GM21381 (cell line): ENCODE measurements at regions not wholly inside any gene's neighbourhood (a gene's known extent, or its start where the extent isn't known, plus 50 kb on each side); places are given as distances from the start of the nearest gene placed in this dataset.
A peak's percentile ranks its signal among the peaks of the same experiment; 100 is the strongest.
"Not testable (repeated sequence)": the region's sequence is repeated elsewhere in the genome, so short reads cannot be mapped to it uniquely, and the experiment has no call there.

Source experiments
- ATAC-seq: cut with Tn5 transposase; IDR thresholded peaks from one replicate; pipeline ENCODE4 v1.9.1; 2021; ENCODE audit warnings: mild to moderate bottlenecking, moderate library complexity; ENCODE audit not compliant: unreplicated experiment

DNA sequence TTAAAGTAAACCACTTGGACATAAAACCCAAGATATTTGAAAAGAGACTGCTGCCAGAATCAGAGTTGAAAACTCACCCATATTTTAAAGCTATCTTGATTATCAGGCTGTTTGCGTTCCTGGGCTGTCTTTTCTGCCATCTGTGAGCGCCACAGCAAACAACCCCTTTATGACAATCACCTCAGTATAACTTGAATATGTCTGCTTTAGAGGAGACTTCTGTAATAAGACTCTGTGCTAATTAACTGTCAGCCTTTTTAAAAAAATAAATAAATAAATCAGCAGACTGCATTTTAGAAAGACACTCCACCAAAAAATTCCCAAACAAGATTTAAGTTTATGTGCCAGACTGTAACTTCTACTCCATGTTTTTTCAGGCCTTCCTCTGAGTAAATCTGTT, 375.7 kb upstream of the CCNH start:
- no peak for ATAC-seq

DNA sequence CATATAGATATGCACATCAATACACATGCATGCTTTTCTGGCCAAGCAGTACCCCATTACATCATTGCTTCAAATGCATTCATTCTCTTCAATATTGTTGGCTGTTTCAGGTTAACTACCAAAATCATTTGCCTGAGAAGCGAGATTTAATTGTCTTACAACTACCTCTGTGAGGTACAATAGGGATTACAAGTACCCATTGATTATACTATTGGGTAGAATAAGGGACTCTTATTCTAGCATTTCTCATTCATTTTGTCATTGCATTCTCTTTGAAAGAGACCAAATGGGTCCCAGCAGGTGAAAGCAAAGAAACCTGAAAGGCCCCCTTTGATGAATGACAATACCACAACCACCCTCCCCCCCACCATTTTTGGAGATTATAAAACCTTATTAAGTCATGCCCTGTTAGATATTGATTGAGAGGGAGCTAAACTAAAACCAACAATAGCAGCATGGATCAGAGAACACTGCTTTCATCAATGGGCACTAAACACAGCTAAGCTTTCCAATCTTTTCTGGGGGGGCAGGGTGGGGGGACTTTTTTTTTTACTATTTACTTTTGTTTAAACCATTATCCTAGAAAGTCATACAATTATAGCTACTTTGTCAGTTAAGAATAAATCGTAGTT, 375.0 kb upstream of the CCNH start:
- no peak for ATAC-seq

DNA sequence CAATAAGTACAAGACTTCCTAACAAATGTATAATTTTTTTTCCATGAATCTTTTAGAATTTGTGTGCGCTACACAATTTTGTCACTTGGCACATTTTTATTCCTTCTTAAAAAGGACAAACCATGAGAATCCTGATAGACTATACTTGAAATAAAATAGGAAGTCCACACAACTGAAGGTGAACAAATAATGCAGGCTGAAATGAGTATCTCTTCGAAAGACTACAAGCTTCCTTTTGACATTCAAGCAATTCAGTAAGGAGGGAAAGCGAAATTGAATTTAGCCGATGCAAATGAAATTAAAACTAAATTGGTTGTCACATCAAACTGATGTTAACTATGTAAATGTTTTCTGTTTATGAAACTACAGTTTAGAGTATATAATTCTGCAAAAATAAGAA, 374.4 kb upstream of the CCNH start:
- no peak for ATAC-seq

DNA sequence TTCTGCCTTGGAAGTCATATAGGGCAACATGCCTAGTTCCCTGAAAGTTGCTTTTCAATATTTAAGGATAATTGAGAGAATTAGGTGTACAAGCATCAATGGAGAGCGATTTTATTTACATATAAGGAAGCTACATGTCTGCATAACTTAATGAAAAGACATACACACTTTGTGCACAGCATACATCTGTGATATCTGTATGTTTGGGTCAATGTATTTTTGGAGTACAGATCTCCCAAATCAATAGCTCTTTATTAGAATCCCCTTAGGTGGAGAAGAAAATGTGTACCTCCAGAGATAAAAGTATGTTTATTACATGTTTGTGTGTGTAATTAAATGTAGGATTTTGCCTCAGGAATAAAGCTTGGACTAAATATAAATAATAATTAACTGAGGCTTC, 373.7 kb upstream of the CCNH start:
- ATAC-seq: no peak

DNA sequence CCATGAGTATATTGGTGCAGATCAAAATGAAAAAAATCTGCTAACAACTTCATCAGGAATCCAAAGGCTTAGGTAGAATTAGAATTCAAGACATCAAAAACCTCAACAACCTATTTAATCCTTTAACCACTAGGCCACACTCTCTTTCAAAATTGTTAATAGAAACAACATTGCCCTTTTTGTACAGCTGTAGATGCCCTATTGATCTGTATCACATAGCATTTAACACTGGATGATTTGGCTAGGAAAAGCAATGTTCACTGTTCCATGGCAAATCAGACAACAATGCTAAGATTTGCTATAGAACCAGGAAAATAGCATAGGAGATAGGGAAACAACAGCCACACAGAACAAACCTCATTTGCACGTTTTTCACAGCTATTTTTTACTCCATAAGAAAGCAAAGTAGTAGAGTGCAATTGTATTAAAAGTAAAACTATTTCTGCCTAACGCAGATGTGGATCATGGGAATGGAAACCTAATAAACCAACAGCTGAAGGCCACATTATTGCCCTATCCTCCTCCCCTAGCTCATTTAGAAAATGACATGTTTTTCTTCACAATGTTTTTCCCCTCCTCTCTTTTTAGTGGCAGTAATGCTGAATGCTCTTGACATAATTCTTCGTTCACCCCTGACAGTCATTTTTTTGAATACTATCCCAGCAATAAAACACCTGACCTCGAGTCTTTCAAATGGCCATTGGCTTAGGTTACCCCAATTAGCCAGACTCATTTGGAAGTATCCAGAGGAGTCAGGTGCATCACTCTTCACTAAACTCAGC, 373.0 kb upstream of the CCNH start:
- no peak for ATAC-seq

DNA sequence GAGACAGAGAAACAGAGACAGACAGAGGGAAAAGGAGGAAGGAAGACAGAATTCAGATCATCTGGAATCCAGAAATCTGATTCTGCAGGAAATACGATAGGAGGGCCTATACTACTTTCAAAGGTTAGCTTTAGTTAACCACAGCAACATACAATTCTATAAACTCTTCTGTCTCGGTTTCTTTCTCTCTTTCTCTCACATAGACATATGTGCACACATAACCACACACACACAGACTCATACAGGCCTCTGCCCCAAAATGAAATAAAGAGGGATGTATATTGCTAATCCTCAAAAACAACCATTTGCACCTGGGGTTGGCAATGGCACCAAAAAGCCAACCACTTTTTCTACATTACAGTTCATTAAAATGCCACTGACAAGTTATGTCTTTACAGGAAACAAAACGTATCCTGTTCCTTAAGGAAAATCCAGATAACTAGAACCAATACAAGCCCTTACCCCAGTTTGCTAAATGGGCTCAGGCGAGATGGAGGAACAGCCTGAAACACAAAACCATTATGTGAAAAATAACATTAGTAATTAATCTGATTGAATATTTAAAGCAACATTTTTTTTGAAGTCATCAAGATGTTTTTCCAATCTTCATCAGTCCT, 372.3 kb upstream of the CCNH start:
- ATAC-seq: no peak

DNA sequence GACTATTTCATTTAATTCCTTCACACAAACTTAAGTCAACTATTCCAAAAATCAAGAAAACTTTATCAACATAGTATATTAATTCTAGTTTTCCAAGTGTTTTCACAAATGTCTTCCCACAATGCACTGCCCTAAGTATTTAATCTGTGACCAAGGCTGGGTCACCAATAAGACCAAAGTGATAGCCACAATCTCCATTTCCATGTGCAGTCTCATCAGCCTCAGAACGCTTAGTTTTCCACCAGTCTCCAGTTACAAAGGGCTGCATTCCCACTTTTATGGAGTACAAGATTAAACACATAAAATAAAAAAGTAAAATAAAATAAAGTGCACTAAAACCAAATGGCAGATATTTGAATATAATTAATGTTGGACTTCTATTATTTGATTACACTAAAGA, 371.6 kb upstream of the CCNH start:
- no peak for ATAC-seq

DNA sequence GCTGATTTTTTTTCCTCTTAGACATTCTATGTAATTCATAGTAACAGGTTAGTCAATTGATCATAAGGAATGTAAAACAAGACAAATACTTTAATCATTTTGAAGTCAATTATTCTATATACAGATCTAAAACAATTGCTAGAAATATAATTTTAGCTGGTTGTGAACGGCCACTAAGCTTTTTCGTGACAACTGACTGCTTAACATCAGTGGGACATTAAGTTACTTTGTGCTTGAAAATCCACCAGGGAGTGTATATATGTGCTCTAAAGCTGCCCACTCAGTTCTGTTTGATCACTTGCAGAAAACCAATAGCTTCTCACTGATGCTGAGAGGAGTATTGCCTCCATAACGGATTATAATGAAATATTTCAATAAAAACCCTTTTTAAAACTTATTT, 370.2 kb upstream of the CCNH start:
- ATAC-seq: no peak

DNA sequence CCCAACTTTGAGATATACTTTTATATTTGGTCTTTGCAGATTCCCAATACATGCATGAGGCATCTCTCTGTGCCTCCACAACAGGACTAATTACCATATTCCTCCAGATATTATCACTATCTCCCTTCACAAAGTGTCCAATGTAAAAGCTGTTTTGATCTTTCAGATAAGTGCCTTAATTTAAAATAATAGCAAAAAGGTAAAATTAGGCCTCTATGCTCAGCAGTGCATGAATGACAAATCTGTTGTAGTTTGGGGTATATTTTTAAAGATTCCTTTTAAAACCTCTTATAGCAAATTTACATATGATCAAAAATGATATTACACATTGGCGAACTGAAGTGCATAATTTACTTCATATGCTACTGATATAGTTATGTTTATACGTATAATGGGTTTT, 369.2 kb upstream of the CCNH start:
- no peak for ATAC-seq

DNA sequence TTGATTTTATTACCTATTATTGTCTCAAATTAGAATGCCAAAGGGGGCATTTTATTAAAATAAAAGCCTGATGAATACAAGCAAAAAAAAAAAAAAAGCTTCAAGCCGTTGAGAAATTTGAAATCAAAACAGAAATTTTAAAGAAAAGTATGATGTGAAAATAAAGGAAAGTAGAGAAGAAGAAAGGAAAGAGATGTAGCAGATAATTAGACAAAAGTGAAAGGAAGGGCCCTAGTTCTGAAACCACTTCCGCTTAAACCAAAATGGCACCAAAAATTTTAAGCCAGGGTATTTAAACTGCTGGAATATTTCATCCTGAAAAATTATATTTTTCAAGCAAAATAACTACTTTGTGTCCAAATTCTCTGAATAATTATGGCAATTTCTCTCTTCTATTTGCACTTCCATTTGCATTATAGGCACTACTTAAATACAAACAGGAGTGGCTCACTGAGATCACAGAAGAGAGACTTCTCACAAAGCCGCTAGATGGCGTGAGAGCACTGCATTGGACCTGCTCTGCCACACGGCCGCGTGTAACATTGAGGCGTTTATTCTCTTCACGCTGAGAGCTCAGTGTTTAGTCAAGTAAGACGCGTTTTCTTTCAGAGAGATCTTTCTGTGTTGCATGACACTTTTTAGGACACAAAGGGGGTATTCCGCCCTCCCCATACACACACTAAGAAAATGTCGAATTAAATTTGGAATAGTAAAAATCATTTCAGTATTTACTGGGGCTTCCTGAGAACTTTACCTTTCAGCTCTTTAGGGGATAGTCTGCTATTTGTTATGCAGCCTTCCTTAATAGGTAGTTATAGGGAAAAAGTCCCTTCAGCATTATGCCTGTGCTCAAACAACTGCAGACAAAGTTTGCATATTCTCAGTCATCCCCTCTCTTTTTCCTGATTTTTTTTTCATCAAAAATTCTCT, 368.4 kb upstream of the CCNH start:
- ATAC-seq: peak; percentile 100

DNA sequence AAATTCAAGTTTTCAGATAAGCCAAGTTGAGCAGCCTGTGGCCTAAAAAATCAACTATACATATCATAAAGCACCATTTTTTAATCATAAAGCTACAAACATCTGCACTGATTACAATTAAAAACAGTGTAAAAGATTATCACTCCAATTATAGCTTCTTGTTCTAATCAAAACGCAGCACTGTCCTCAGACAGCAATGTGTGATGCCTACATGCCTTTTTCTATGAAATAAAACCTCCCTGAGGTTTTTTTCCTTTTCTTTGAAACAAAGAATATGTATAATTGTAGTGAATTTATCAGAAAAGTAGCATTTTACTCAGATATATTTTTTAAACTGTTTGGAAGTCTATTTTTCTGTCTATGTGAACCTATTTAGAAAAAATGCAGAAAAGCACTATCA, 366.1 kb upstream of the CCNH start:
- ATAC-seq: no peak

DNA sequence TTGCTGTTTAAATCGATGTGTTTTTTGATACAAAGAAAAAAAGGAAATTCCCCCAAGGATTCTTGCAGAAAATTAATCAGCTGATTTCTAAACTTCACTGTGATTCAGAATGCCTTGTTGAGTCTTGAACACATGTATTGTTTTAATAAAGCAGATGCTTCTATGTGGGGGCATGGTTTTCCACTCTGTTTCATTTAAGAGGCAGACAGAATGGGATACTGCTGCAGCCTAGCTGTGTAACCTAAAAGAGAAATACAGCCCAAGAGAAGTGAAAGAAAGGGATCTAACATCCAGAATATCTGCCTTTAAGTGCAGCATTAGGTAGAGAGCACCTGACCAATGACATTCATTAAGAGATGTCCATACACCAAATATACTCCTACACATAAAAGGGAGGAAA, 365.1 kb upstream of the CCNH start:
- ATAC-seq: no peak

DNA sequence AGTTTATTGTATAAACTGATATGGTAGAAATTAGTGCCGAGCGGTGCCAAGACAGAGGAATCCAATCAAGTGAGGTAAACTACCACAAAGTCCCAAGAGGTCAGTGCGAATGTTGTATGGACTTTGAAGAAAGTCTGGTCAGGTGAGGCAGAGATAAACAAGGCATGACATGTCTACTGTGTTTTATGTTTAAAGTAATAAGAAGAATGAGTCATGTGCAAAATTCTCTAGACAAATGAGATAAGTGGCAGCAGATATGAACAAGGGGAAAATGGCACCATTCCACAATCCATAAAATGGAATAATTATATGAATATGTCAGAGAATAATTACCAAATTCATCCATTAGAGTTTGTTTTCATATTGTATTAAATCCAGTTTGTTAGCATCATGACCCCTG, 364.1 kb upstream of the CCNH start:
- no peak for ATAC-seq

DNA sequence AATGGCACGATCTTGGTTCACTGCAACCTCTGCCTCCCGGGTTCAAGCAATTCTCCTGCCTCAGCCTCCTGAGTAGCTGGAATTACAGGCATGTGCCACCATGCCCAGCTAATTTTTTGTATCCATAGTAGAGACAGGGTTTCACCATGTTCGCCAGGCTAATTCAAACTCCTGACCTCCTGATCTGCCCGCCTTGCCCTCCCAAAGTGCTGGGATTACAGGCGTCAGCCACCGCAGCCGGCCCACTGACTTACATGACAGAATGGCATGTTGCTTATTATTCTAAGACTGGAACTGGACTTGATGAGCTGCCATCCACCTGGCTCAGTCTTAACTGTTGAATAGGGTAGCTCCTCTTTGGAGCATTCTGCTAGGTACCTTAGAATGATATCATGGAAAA, 363.6 kb upstream of the CCNH start:
- ATAC-seq: not testable (repeated sequence)

DNA sequence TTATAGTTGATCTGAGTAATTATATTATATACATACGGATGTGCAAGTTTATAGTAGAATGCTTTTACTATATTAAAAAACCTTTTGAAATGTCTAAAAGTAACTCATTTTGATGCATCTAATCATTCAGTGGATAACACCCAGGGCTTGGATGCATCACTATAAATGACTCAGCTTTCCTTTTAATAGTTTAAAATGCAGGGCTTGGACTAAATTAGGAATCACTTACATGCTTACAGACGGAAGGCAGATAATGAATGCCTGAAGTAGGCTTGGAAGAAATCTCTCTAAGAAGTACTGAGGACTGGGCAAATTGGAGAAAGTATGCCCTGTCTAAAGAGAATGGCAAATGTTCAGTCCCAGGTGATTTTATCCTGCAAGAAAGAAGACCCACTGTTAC, 362.5 kb upstream of the CCNH start:
- ATAC-seq: no peak

DNA sequence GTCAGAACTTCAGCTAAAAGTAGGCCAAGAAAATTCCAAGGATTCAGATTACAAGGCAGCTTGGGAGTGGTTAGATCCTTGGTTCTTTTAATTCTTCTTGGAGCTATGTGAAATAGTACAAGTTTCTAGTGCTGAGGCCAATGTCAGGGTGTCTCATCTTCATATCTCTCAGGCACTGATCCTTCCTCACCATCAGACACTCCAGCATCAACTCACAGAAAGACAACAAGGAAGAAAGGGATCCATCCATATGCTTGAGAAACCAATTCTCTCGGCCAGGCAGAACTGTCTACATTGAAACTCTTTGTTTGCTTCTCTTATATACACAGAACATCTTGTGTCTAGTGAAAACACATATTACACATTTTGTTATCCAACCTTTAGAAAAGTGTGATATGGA, 362.1 kb upstream of the CCNH start:
- no peak for ATAC-seq

DNA sequence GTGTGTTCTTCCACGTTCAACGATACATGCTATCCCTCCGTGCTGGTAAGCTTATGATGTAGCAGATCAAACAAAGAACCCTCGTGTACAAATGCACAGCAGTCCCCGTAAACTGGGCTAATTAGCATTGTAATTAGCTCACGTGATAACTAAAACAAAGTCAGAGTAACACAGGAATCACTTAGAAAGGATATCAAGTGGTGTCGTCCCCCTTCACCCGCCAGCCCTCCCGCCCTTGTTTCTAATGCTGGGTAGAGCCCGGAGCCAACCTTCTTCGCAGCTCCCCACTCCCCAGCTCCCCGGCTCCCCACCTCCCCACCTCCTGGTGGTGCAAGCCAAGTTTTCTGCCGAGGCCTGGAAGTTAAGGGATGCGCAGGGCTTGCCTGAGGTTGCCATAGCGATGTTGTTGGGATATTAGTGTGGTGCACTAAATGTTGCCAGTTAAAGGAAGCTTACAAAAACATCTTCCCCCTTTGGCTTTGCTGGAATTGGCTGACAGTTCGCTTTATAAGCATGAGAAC, 357.9 kb upstream of the CCNH start:
- ATAC-seq: no peak

DNA sequence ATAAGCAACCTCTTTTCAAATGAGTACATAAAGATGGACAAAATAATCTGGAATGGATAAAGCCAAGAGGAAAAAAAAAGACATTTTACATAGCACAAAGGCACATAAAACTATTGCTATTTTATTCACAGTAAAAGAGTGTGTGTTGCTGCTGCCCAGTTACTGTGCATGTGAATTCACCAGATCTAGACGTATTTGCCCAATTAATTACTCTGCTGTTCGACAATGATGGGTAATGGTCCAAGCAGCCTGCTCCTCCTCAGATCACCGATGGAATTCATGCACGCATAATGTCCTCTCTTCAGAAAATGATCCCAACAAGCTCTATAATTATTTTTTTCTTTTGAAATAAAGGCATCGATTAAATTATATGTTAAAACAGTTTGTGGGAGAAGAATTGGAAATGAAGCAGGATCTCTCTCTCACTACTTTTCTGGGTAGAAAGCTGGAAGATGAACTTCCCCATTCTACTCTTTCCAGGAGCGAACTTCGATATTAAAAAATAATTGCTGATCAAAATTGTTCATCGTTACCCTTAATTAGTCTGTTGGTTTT, 357.4 kb upstream of the CCNH start:
- no peak for ATAC-seq

DNA sequence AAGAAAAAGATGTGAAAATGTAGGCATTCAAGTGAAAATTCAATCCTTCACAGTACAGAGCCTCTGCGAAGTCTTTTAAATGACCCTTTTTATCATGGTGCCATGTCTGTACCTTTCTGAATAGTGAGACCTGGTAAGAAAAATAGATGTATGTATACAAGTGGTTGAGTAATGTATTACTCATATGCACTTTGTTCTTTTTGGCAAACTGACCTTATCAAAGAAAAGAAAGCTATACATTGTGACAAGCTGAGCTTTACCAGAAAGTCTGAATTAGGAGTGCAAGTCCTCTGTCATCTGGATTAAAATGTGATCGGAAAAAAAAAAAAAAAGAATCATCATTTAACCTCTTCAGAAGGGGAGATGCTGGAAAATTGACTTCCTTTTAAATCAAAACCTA, 356.4 kb upstream of the CCNH start:
- no peak for ATAC-seq

DNA sequence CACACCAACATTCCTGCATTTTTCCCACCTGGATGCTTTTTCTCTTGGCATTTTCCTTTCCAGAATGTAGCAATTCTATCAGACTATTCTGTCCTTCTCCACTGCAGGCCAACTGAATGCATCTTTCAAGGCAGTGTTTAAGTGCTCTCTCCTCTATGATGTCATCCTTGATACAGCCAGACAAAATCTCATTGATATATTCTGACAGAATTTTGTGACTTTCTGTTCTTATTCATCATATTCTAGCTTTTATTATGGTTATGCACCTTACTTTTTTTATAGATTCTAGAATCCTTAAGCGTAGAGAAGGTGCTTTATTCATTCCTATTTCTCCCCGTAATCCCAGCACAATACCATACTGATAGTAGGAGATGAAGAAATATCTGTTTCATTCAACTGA, 355.5 kb upstream of the CCNH start:
- no peak for ATAC-seq

DNA sequence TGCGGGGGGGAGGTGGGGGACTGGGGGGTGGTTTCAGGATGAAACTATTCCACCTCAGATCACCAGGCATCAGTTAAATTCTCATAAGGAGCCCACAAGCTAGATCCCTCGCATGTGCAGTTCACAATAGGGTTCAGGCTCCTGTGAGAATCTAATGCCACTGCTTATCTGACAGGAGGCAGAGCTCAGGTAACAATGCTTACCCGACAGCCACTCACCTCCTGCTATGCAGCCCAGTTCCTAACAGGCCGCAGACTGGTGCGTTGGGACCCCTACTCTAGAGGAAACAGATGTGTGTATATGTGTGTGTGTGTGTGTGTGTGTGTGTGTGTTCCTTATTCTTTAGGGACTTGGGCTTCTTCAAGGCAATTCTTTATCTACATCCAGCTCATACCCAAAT, 352.3 kb upstream of the CCNH start:
- no peak for ATAC-seq
